ENCODE measurements at regions not wholly inside any gene's neighbourhood (a gene's known extent, or its start where the extent isn't known, plus 50 kb on each side); places are given as distances from the start of the nearest gene placed in this dataset.

GRCh38 chr5:110194191-110194590, 504.5 kb downstream of the MAN2A1 start:
- no peak for TF ChIP-seq POLR2AphosphoS5 (IDR thresholded peaks at IDR 0.05; ENCODE audit: low read depth)
- TF ChIP-seq, protein P1, sequence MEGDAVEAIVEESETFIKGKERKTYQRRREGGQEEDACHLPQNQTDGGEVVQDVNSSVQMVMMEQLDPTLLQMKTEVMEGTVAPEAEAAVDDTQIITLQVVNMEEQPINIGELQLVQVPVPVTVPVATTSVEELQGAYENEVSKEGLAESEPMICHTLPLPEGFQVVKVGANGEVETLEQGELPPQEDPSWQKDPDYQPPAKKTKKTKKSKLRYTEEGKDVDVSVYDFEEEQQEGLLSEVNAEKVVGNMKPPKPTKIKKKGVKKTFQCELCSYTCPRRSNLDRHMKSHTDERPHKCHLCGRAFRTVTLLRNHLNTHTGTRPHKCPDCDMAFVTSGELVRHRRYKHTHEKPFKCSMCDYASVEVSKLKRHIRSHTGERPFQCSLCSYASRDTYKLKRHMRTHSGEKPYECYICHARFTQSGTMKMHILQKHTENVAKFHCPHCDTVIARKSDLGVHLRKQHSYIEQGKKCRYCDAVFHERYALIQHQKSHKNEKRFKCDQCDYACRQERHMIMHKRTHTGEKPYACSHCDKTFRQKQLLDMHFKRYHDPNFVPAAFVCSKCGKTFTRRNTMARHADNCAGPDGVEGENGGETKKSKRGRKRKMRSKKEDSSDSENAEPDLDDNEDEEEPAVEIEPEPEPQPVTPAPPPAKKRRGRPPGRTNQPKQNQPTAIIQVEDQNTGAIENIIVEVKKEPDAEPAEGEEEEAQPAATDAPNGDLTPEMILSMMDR (IDR thresholded peaks at IDR 0.05; ENCODE audit: insufficient read depth, low read length), result no peak
- no peak for TF ChIP-seq REST (IDR thresholded peaks at IDR 0.05; ENCODE audit: insufficient replicate concordance, low read depth)
